HFFc6 (cell line): ENCODE measurements at regions not wholly inside any gene's neighbourhood (a gene's known extent, or its start where the extent isn't known, plus 50 kb on each side); places are given as distances from the start of the nearest gene placed in this dataset.
"Not testable (repeated sequence)": the region's sequence is repeated elsewhere in the genome, so short reads cannot be mapped to it uniquely, and the experiment has no call there.

Experiments
- DNase-seq: peaks from one replicate; pipeline ENCODE4 v3.0.0-alpha.2; 2018
- H3K27ac Mint-ChIP-seq: 2 replicates; pipeline ENCODE4 v1.8.0; 2020; ENCODE audit warnings: mild to moderate bottlenecking, mixed read lengths
- H3K27me3 Mint-ChIP-seq: 2 replicates; pipeline ENCODE4 v1.8.0; 2021; ENCODE audit warnings: mild to moderate bottlenecking, moderate library complexity, mixed read lengths; ENCODE audit not compliant: insufficient read depth
- H3K36me3 Mint-ChIP-seq: 2 replicates; pipeline ENCODE4 v1.8.0; 2021; ENCODE audit warnings: low read depth, mixed read lengths
- H3K4me1 Mint-ChIP-seq: 2 replicates; pipeline ENCODE4 v1.8.0; 2020; ENCODE audit warnings: low read depth, mixed read lengths
- H3K4me3 Mint-ChIP-seq: 2 replicates; pipeline ENCODE4 v1.8.0; 2020; ENCODE audit warnings: mild to moderate bottlenecking, moderate library complexity, mixed read lengths
- H3K9me3 Mint-ChIP-seq: 2 replicates; pipeline ENCODE4 v1.8.0; 2020; ENCODE audit warnings: mild to moderate bottlenecking, mixed read lengths
- CTCF ChIP-seq: fragments of 200-600 bp; sonication (generic); IDR thresholded peaks from 2 replicates; pipeline ENCODE4 v1.5.0; 2021; ENCODE audit warnings: antibody characterized with exemption, mild to moderate bottlenecking

GRCh38 chr11:81960443-81960842, 773.2 kb downstream of the FAM181B start:
- no peak for DNase-seq
- H3K27me3 Mint-ChIP-seq: no peaks in the 10 kb centered on the region
- TF ChIP-seq CTCF: no peak
- H3K9me3 Mint-ChIP-seq: peaks cover 33% of the 10 kb centered on the region
- no peaks in the 10 kb centered on the region for H3K4me1 Mint-ChIP-seq
- H3K27ac Mint-ChIP-seq: no peak overlapping the region
- H3K36me3 Mint-ChIP-seq: no peaks in the 10 kb centered on the region
- H3K4me3 Mint-ChIP-seq: no peak overlapping the region

- Mint-ChIP-seq H3K27me3 (no peaks in the 10 kb centered on the region), H3K9me3 (peaks cover 39% of the 10 kb centered on the region)
- DNase-seq: no peak
These were observed 774.3 kb downstream of the FAM181B start for GRCh38 chr11:81959341-81959740.

GRCh38 chr11:81954301-81954700, 779.4 kb downstream of the FAM181B start:
- not testable (repeated sequence) for H3K27ac Mint-ChIP-seq, H3K4me1 Mint-ChIP-seq, H3K27me3 Mint-ChIP-seq, DNase-seq, H3K36me3 Mint-ChIP-seq, H3K4me3 Mint-ChIP-seq
- H3K9me3 Mint-ChIP-seq: peaks cover 58% of the 10 kb centered on the region

More at GRCh38 chr11:81959341-81959740, 774.3 kb downstream of the FAM181B start:
- Mint-ChIP-seq H3K27ac (no peak overlapping the region), H3K4me3 (no peak overlapping the region), H3K4me1 (no peaks in the 10 kb centered on the region), H3K36me3 (no peaks in the 10 kb centered on the region)
- no peak for TF ChIP-seq CTCF

- no peak overlapping the region for H3K4me3 Mint-ChIP-seq
- TF ChIP-seq CTCF: no peak
- H3K4me1 Mint-ChIP-seq: no peaks in the 10 kb centered on the region
- H3K27ac Mint-ChIP-seq: no peak overlapping the region
- H3K36me3 Mint-ChIP-seq: no peaks in the 10 kb centered on the region
- peaks cover 26% of the 10 kb centered on the region for H3K9me3 Mint-ChIP-seq
- H3K27me3 Mint-ChIP-seq: no peaks in the 10 kb centered on the region
- DNase-seq: no peak
These were observed 786.8 kb downstream of the FAM181B start for GRCh38 chr11:81946831-81947230.

- Mint-ChIP-seq H3K4me3 (no peak overlapping the region), H3K9me3 (peaks cover 24% of the 10 kb centered on the region), H3K27me3 (no peaks in the 10 kb centered on the region), H3K4me1 (no peaks in the 10 kb centered on the region), H3K36me3 (no peaks in the 10 kb centered on the region), H3K27ac (no peak overlapping the region)
- no peak for DNase-seq
- TF ChIP-seq CTCF: no peak
These were observed 791.0 kb downstream of the FAM181B start for GRCh38 chr11:81942646-81943045.

GRCh38 chr11:81941998-81942397, 791.7 kb downstream of the FAM181B start:
- Mint-ChIP-seq H3K36me3 (no peaks in the 10 kb centered on the region), H3K27ac (no peak overlapping the region), H3K27me3 (no peaks in the 10 kb centered on the region), H3K4me1 (no peaks in the 10 kb centered on the region), H3K4me3 (no peak overlapping the region), H3K9me3 (peaks cover 25% of the 10 kb centered on the region)
- no peak for TF ChIP-seq CTCF
- no peak for DNase-seq
